IMR-90 (cell line): ENCODE measurements at regions not wholly inside any gene's neighbourhood (a gene's known extent, or its start where the extent isn't known, plus 50 kb on each side); places are given as distances from the start of the nearest gene placed in this dataset.

Source experiments
- ATAC-seq: fragments of 200-7000 bp; cut with Tn5 transposase; 2 replicates; pipeline ENCODE4 v1.9.1; 2020; ENCODE audit warnings: low read depth, mild to moderate bottlenecking, moderate library complexity
- BruUV-seq: library from RNA; stranded (reverse); fragments of 400-500 nt; replicated peaks from 2 replicates; lab custom pipeline; 2021; lab: Mats Ljungman, UMichigan
- CTCF ChIA-PET: fragments of 300-600 bp; formaldehyde crosslinking; extraction: SDS; loops from one replicate; lab custom pipeline; 2021; ENCODE audit warnings: antibody characterized with exemption; lab: Yijun Ruan, JAX
- POLR2A ChIA-PET: fragments of 300-600 bp; sonication (Branson Sonifier 250); formaldehyde crosslinking; loops from one replicate; lab custom pipeline; 2022; ENCODE audit warnings: antibody characterized with exemption; ENCODE audit not compliant: unreplicated experiment; lab: Charles Lee
- DNase-seq: peaks from one replicate; pipeline ENCODE4 v3.0.0; 2013
- H2AFZ ChIP-seq: replicated peaks from 2 replicates; pipeline ENCODE3; 2013; ENCODE audit warnings: low read length, mild to moderate bottlenecking; ENCODE audit not compliant: poor library complexity
- H2AK5ac ChIP-seq: 2 replicates; pipeline ENCODE4 v1.6.1; 2013; ENCODE audit warnings: low read depth, low read length, inconsistent platforms
- H2AK9ac ChIP-seq: replicated peaks from 2 replicates; pipeline ENCODE3; 2013; ENCODE audit warnings: mild to moderate bottlenecking, low read depth, low read length, moderate library complexity; ENCODE audit not compliant: poor library complexity
- H2BK120ac ChIP-seq: 2 replicates; pipeline ENCODE4 v1.6.1; 2013; ENCODE audit warnings: low read depth, low read length, inconsistent platforms
- H2BK15ac ChIP-seq: 3 replicates; pipeline ENCODE4 v1.6.1; 2013; ENCODE audit warnings: low read depth, low read length, inconsistent platforms
- H2BK20ac ChIP-seq: 2 replicates; pipeline ENCODE4 v1.6.1; 2013; ENCODE audit warnings: low read depth, mild to moderate bottlenecking, inconsistent platforms, low read length, moderate library complexity
- H2BK5ac ChIP-seq: 2 replicates; pipeline ENCODE4 v1.6.1; 2013; ENCODE audit warnings: mild to moderate bottlenecking, low read depth, low read length, inconsistent platforms; ENCODE audit not compliant: poor library complexity, severe bottlenecking
- H3K14ac ChIP-seq: replicated peaks from 2 replicates; pipeline ENCODE4 v1.6.1; 2013; ENCODE audit warnings: low read depth, low read length, inconsistent platforms
- H3K18ac ChIP-seq: 2 replicates; pipeline ENCODE4 v1.6.1; 2013; ENCODE audit warnings: low read depth, low read length, control low read depth
- H3K23ac ChIP-seq: 2 replicates; pipeline ENCODE4 v1.6.1; 2013; ENCODE audit warnings: low read depth, low read length, inconsistent platforms
- H3K27ac ChIP-seq: 2 replicates; pipeline ENCODE4 v1.5.1; 2013; ENCODE audit warnings: mild to moderate bottlenecking, control low read depth, low read length; ENCODE audit not compliant: insufficient read depth
- H3K27me3 ChIP-seq: 2 replicates; pipeline ENCODE4 v1.6.1; 2013; ENCODE audit warnings: low read length; ENCODE audit not compliant: control insufficient read depth, insufficient read depth
- H3K36me3 ChIP-seq: 2 replicates; pipeline ENCODE4 v1.6.1; 2013; ENCODE audit warnings: low read length, mixed read lengths; ENCODE audit not compliant: control insufficient read depth, insufficient read depth
- H3K4ac ChIP-seq: 2 replicates; pipeline ENCODE4 v1.6.1; 2013; ENCODE audit warnings: low read depth, low read length, inconsistent platforms
- H3K4me1 ChIP-seq: 2 replicates; pipeline ENCODE4 v1.6.1; 2013; ENCODE audit warnings: low read length, mixed read lengths; ENCODE audit not compliant: control insufficient read depth, insufficient read depth
- H3K4me2 ChIP-seq: 2 replicates; pipeline ENCODE4 v1.6.1; 2013; ENCODE audit warnings: low read depth, mild to moderate bottlenecking, control low read depth, low read length, moderate library complexity
- H3K4me3 ChIP-seq: 2 replicates; pipeline ENCODE4 v1.5.1; 2013; ENCODE audit warnings: low read depth, mild to moderate bottlenecking, control low read depth, low read length, moderate library complexity; ENCODE audit not compliant: insufficient read depth
- H3K56ac ChIP-seq: 2 replicates; pipeline ENCODE4 v1.6.1; 2013; ENCODE audit warnings: low read length, inconsistent platforms; ENCODE audit not compliant: insufficient read depth; ENCODE audit errors: extremely low read depth
- H3K79me1 ChIP-seq, 2 experiments: 2 replicates each; pipeline ENCODE4 v1.6.1; 2013; ENCODE audit warnings: low read length in 2 of 2, inconsistent platforms in 1 of 2, low read depth in 1 of 2
- H3K9ac ChIP-seq: 2 replicates; pipeline ENCODE4 v1.6.1; 2013; ENCODE audit warnings: low read depth, low read length, control low read depth
- H3K9me1 ChIP-seq: 2 replicates; pipeline ENCODE4 v1.6.1; 2013; ENCODE audit warnings: low read length, inconsistent platforms; ENCODE audit not compliant: insufficient read depth
- H3K9me3 ChIP-seq: 2 replicates; pipeline ENCODE4 v1.6.1; 2013; ENCODE audit warnings: low read length; ENCODE audit not compliant: control insufficient read depth, insufficient read depth
- H4K20me1 ChIP-seq: 2 replicates; pipeline ENCODE4 v1.6.1; 2013; ENCODE audit warnings: low read length, inconsistent platforms; ENCODE audit not compliant: insufficient read depth
- H4K5ac ChIP-seq: 2 replicates; pipeline ENCODE4 v1.6.1; 2013; ENCODE audit warnings: mild to moderate bottlenecking, low read depth, low read length, control low read depth
- H4K8ac ChIP-seq, 2 experiments: 2 replicates each; pipeline ENCODE4 v1.6.1; 2013; ENCODE audit warnings: low read depth in 2 of 2, low read length in 2 of 2, control low read depth in 1 of 2, inconsistent platforms in 1 of 2
- H4K91ac ChIP-seq: 2 replicates; pipeline ENCODE4 v1.6.1; 2013; ENCODE audit warnings: low read depth, low read length, inconsistent platforms; ENCODE audit not compliant: insufficient read depth
- BHLHE40 ChIP-seq: fragments of 150-350 bp; IDR thresholded peaks from 2 replicates; pipeline ENCODE4 v1.6.1; 2016; ENCODE audit warnings: mild to moderate bottlenecking, low read depth, low read length
- CEBPB ChIP-seq: IDR thresholded peaks from 2 replicates; pipeline ENCODE4 v1.6.1; 2012; ENCODE audit warnings: low read depth, low read length, improper control_type of control experiment
- CHD1 ChIP-seq: IDR thresholded peaks from 2 replicates; pipeline ENCODE4 v1.6.1; 2012; ENCODE audit warnings: low read depth, low read length, improper control_type of control experiment
- CTCF ChIP-seq: conservative IDR thresholded peaks from 2 replicates; pipeline ENCODE4 v1.5.1; 2012; ENCODE audit warnings: mild to moderate bottlenecking, low read depth, low read length, improper control_type of control experiment
- ELK1 ChIP-seq: fragments of 150-350 bp; IDR thresholded peaks from 2 replicates; pipeline ENCODE4 v1.6.1; 2016; ENCODE audit warnings: low read depth, mild to moderate bottlenecking, low read length, moderate library complexity, borderline replicate concordance
- FOS ChIP-seq: fragments of 150-350 bp; IDR thresholded peaks from 2 replicates; pipeline ENCODE4 v1.6.1; 2016; ENCODE audit warnings: low read depth, low read length
- MAFK ChIP-seq: IDR thresholded peaks from 2 replicates; pipeline ENCODE4 v1.6.1; 2012; ENCODE audit warnings: low read depth, low read length, improper control_type of control experiment
- MAZ ChIP-seq: IDR thresholded peaks from 2 replicates; pipeline ENCODE4 v1.6.1; 2012; ENCODE audit warnings: low read depth, mild to moderate bottlenecking, low read length, improper control_type of control experiment, moderate library complexity, borderline replicate concordance
- MXI1 ChIP-seq: IDR thresholded peaks from 2 replicates; pipeline ENCODE4 v1.6.1; 2012; ENCODE audit warnings: low read depth, mild to moderate bottlenecking, low read length, moderate library complexity, borderline replicate concordance
- NFE2L2 ChIP-seq: fragments of 150-350 bp; IDR thresholded peaks from 2 replicates; pipeline ENCODE4 v1.6.1; 2016; ENCODE audit warnings: low read depth, mild to moderate bottlenecking, low read length
- POLR2A ChIP-seq: IDR thresholded peaks from 2 replicates; pipeline ENCODE4 v1.6.1; 2012; ENCODE audit warnings: mild to moderate bottlenecking, low read depth, low read length
- RAD21 ChIP-seq: IDR thresholded peaks from 2 replicates; pipeline ENCODE4 v1.6.1; 2012; ENCODE audit warnings: low read length, improper control_type of control experiment
- RCOR1 ChIP-seq: IDR thresholded peaks from 2 replicates; pipeline ENCODE4 v1.6.1; 2012; ENCODE audit warnings: mild to moderate bottlenecking, low read length, improper control_type of control experiment; ENCODE audit not compliant: insufficient replicate concordance
- RFX5 ChIP-seq: IDR thresholded peaks from 2 replicates; pipeline ENCODE4 v1.8.0; 2012; ENCODE audit warnings: low read depth, mild to moderate bottlenecking, low read length, moderate library complexity
- SMC3 ChIP-seq: fragments of 150-350 bp; IDR thresholded peaks from 2 replicates; pipeline ENCODE4 v1.6.1; 2016; ENCODE audit warnings: low read depth, mild to moderate bottlenecking, antibody characterized with exemption, low read length, moderate library complexity
- USF2 ChIP-seq: fragments of 150-350 bp; IDR thresholded peaks from 2 replicates; pipeline ENCODE4 v1.6.1; 2017; ENCODE audit warnings: mild to moderate bottlenecking, antibody characterized with exemption, low read length, low read depth
- WGBS, 2 experiments: methylation state at CpG; one replicate each; pipeline versions ENCODE4 v1.1.5 to v1.1.7; 2013; ENCODE audit warnings: missing lambda C conversion rate in 2 of 2; ENCODE audit not compliant: insufficient read length in 1 of 2; ENCODE audit errors: extremely low coverage in 2 of 2; 5-methylcytosine and 5-hydroxymethylcytosine counted together
- dilution Hi-C: fragments of 300-500 bp; cut with HindIII; formaldehyde crosslinking; loops from one replicate; pipeline ENCODE4 v1.14.3; 2018; ENCODE audit warnings: low sequenced_read_pairs; ENCODE audit not compliant: unreplicated experiment
- in situ Hi-C: fragments of 300-500 bp; cut with MboI; formaldehyde crosslinking; loops from 3 replicates; pipeline ENCODE4 v1.14.3; 2019; ENCODE audit warnings: low sequenced_read_pairs, inconsistent platforms, mixed read lengths
- intact Hi-C: fragments of 100-400 bp; cut with micrococcal nuclease; formaldehyde crosslinking; loops from 2 replicates; pipeline ENCODE4 v1.10.0; 2022

GRCh38 chr4:36915717-36916116 lies 328.8 kb upstream of the NWD2 start:
- no peak overlapping the region for H2AFZ ChIP-seq
- H2BK120ac ChIP-seq, result no peak overlapping the region

More at GRCh38 chr4:36915717-36916116, 328.8 kb upstream of the NWD2 start:
- no peak overlapping the region for H4K5ac ChIP-seq
- no peak overlapping the region for H4K91ac ChIP-seq
- H3K9ac ChIP-seq, result no peak overlapping the region
- no peak overlapping the region for H3K4me3 ChIP-seq
- no TSS peak for BruUV-seq
- TF ChIP-seq POLR2A (no peak), BHLHE40 (no peak), SMC3 (no peak), ELK1 (no peak), MAZ (no peak), NFE2L2 (no peak), RCOR1 (no peak), CEBPB (no peak), CTCF (no peak), RAD21 (no peak), RFX5 (no peak), MXI1 (no peak), FOS (no peak), CHD1 (no peak), MAFK (no peak), USF2 (no peak)
- ChIA-PET POLR2A (no interaction called here), CTCF (no interaction called here)
- dilution Hi-C loops (no loop called here), in situ Hi-C loops (no loop called here), intact Hi-C loops (no loop called here)
- H3K14ac ChIP-seq, result no peak overlapping the region
- no CpG with 5 or more reads among the region's 2 CpGs for WGBS, 2 experiments
- H3K4me2 ChIP-seq, result no peak overlapping the region
- no peak overlapping the region for H2BK15ac ChIP-seq
- H4K8ac ChIP-seq, result no peak overlapping the region
- no peaks in the 10 kb centered on the region for H3K79me1 ChIP-seq
- no peak overlapping the region for H3K18ac ChIP-seq
- no peak overlapping the region for H2BK20ac ChIP-seq
- no peak overlapping the region for H2AK9ac ChIP-seq
- no peak for DNase-seq
- H3K9me3 ChIP-seq, result peaks cover 7% of the 10 kb centered on the region
- H4K20me1 ChIP-seq, result no peaks in the 10 kb centered on the region
- H3K56ac ChIP-seq, result no peak overlapping the region
- H3K27ac ChIP-seq, result no peak overlapping the region
- H3K4ac ChIP-seq, result no peak overlapping the region
- H2BK5ac ChIP-seq, result no peak overlapping the region
- H3K9me1 ChIP-seq, result no peaks in the 10 kb centered on the region
- H3K36me3 ChIP-seq, result no peaks in the 10 kb centered on the region
- H3K23ac ChIP-seq, result no peak overlapping the region
- no peaks in the 10 kb centered on the region for H3K27me3 ChIP-seq
- no peaks in the 10 kb centered on the region for H3K4me1 ChIP-seq
- ATAC-seq, result no peak
- H2AK5ac ChIP-seq, result no peak overlapping the region
